Fibroblast of skin of abdomen (primary cell): ENCODE measurements at regions not wholly inside any gene's neighbourhood (a gene's known extent, or its start where the extent isn't known, plus 50 kb on each side); places are given as distances from the start of the nearest gene placed in this dataset.
"Not testable (repeated sequence)": the region's sequence is repeated elsewhere in the genome, so short reads cannot be mapped to it uniquely, and the experiment has no call there.

Experiments used
- DNase-seq: peaks from one replicate; pipeline ENCODE4 v3.0.0-alpha.2; 2013

DNA sequence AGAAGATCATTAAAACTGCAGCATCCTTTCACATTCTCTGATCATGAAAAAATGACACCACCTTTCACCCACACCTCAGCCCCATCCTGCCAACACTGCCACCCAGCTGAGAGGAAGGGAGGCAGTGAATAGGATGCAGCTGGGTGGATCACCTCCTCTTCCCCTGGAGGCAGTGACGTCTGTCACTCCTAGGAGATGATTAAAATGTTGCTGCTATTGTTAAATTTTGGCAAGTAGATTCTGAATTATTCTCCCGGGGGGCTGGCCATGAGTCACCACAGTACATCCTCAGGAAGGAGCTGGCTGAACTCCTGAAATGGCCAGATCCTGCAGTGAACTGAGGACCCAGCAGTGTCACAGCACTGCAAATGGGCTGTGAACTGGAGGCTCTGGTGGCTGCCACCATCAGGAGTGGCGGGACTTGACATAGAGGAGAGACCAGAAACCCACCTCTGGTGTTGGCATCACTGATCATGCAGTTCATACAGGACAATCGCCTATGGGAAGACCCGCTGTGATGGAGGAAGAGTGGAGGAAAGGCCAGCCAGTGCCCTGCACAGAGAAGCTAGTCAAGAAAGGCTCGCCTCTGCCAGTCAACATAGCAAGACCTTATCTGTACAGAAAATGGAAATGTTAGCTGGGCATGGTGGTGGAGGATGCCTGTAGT is 199.1 kb downstream of the FAM43A start:
- no peak for DNase-seq

DNA sequence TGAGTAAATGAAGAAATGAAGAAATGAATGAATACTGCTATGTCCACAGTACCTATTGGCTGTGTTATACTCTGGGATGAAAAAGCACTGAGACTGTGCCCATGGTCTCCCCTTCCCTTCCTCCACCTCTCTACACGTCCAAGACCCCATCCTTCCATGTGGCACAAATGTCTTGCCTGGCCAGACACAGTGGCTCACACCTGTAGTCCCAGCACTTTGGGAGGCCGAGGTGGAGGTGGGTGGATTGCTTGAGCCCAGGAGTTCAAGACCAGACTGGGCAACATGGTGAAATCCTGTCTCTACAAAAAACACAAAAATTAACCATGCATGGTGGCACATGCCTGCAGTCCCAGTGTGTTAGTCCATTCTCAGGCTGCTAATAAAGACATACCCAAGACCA is 200.1 kb downstream of the FAM43A start:
- DNase-seq, result no peak

DNA sequence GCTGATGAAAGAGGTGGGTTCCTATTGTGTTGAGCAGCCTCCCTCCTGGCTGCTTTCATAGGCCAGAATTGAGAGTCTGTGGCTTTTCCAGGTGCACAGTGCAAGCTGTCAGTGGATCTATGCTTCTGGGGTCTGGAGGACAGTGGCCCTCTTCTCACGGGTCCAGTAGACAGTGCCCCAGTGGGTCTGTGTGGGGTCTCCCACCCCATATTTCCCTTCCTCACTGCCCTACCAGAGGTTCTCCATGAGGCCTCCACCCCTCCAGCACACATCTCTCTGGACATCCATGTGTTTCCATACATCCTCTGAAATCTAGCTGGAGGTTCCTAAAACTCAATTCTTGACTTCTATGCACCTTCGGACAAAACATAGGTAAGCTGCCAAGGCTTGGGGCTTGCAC is 201.2 kb downstream of the FAM43A start:
- no peak for DNase-seq

DNA sequence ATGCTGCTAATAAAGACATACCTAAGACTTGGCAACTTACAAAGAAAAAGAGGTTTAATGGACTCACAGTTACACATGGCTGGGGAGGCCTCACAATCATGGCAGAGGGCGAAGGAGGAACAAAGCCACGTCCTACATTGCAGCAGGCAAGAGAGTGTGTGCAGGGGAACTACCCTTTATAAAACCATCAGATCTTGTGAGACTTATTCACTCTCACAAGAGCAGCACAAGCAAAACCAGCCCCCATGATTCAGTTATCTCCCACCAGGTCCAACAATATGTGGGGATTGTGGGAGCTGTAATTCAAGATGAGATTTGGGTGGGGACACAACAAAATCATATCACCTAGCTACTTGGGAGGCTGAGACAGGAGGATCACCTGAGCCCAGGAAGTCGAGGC is 202.4 kb downstream of the FAM43A start:
- DNase-seq, result not testable (repeated sequence)

DNA sequence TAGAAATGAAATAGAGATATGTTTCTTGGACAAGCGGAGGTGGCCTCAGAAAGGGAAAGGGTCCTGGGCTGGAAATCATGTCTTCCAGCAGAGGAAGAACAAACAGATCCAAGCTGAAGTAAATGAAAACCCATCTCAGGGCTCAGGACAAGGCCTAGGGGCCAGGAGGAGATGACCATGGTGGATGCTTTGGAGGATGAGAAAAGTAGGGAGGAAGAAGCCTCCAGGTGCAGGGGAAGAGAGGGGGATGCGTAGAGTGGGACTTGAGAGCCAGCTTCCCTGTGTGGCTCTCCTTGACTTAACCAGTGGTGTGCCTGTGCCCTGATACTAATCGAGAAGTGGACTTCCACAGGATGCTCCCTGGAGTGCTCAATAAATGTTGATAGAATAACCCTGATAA is 203.2 kb downstream of the FAM43A start:
- no peak for DNase-seq

DNA sequence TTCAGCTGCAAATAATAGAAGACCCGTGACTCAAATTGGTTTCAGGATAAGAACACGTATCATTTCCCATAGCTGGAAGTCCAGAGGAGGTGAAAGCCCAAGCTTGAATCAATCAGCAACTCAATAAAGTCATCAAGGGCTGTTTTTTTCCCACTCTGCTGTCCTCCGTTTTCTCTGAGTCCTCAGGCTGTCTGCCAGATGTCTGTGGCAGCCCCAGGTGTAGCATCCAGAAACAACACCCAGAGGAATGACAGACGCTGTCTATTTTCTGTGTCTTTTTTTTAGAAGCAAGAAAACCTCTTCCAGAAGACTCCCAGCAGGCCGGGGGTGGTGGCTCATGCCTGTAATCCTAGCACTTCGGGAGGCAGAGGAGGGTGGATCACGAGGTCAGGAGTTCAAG is 204.4 kb downstream of the FAM43A start:
- DNase-seq, result no peak

DNA sequence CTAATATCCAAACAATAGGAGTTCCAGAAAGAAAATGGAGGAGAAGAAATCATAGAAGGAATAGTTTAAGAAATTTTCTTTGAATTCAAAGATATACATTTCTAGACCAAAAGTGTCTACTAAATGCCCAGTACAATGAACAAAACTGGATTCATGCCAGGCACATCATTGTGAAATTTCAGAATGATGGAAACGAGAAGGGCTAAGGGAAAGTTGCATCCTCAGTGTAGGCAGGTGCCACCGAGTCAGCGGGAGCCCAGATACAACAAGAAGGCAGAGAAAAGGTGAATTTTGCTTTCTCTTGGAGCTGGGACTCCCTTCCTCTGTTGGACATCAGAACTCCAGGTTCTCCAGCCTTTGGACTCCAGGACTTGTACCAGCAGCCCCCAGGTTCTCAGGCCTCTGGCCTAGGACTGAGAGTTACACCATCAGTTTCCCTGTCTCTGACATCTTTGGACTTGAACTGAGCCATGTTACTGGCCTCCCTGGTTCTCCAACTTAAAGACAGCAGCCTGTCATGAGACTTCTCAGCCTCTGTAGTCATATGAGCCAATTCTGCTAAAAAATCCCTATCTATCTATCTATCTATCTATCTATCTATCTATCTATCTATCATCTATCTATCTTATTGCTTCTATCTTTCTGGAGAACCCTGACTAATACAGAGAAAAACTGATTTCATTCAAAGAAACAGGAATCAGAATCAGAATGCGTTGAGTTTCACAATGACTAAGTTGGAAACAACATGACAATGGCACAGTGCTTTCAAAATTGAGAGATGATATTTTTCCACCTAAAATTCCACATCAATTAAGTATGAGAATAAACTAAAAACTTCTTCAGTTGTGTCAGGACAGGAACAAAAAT is 207.7 kb downstream of the FAM43A start:
- no peak for DNase-seq

DNA sequence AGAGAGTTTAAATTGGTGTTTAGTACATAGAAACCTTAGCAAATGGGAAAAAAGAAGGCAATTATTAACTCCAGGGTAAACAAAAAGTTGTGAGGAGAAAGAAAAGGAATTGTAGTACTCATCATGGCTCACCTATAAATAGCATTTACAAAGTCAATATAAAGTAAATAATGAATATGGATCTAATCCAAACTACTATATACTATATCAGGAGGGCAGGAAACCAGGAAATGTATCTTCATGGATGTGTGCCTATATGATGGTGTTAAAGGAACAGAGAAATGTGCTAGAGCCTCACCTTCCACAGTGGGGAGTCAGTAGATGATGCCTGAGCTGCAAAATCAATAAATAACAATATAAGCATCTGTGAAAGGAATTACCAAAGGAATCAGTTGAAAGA is 208.9 kb downstream of the FAM43A start:
- DNase-seq, result no peak

DNA sequence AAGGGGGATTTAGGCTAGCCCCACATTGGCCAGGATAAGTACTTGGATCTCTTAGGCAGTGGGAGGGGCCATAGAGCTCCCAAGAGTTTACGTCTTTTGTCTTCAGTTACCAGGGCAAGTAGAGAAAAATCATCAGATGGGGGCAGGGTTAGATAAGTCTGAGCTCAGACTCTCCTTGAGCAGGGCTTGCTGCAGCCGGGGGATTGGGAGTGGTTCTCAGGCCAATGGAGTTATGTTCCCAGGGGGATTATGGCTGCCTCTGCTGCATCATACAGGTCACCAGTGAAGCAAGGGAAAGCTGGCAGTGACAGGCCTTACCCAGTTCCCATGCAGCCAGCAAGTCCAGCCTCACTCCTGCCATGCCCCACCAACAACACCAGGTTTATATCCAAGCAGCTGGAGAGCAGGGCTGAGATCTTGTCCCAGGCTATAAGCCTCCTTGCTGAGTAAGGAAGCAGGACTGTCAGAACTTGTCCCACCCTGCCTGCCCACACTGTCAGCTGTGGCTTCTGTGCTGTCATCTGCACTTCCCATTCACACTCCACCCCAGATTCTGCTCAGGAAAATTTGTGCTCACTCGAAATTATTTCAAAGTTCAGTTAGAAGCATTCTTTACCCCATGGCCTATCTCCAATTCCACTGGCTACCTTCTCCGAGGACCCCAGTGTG is 215.3 kb downstream of the FAM43A start:
- no peak for DNase-seq

DNA sequence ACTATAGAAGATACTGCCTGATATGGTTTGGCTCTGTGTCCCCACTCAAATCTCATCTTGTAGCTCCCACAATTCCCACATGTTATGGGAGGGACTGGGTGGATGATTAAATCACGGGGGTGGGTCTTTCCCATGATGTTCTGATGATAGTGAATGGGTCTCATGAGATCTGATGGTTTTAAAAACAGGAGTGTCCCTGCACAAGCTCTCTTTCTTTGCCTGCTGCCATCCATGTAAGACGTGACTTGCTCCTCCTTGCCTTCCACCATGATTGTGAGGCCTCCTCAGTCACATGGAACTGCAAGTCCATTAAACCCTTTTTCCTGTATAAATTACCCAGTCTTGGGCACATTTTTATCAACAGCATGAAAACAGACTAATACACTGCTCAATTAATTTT is 217.8 kb downstream of the FAM43A start:
- DNase-seq, result not testable (repeated sequence)

DNA sequence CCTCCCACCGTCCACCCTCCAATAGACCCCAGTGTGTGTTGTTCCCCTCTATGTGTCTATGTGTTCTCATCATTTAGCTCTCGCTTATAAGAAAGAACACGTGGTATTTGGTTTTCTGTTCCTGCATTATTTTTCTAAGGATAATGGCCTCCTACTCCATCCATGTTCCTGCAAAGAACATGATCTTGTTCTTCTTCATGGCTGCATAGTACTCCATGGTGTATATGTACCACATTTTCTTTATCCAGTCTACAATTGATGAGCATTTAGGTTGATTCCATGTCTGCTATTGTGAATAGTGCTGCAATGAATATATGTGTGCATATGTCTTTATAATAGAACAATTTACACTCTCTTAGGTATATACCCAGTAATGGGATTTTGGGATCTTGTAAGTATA is 219.3 kb downstream of the FAM43A start:
- not testable (repeated sequence) for DNase-seq

DNA sequence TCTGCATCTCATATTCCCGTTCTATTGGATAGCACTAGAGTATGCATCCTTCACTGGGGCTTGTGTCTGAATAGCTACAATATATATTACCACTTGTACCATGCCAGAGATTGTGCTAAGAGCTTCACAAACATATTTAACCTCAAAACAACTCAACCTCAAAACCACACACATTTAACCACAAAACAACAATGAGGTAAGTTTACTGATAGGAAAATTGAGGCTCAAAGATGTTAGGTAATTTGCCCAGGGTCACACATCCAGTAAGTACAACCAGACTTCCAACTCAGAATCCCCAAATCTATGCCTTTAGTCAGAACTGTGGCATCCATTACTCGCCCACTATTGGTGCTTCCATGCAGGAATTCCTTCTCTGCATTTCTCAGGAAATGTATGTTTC is 220.0 kb downstream of the FAM43A start:
- DNase-seq, result peak; percentile 36

DNA sequence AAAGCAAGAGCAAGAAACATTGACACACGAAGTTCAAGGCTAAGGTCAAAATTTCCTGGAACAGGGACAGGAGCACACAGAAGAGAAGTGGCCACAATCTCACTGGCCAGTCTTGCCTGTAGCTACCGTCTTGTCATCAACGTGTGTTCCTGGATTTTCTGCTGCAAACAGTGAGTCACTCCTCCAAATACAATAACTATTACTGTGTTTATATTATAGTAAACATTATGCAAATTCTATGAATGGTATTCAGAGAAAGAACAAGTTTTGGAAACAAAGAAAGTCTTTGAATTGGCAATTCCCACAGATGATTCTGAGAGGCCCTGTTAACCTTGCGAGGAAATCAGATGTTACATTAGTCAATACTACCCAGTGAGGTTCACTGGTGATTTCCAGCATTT is 220.5 kb downstream of the FAM43A start:
- no peak for DNase-seq

DNA sequence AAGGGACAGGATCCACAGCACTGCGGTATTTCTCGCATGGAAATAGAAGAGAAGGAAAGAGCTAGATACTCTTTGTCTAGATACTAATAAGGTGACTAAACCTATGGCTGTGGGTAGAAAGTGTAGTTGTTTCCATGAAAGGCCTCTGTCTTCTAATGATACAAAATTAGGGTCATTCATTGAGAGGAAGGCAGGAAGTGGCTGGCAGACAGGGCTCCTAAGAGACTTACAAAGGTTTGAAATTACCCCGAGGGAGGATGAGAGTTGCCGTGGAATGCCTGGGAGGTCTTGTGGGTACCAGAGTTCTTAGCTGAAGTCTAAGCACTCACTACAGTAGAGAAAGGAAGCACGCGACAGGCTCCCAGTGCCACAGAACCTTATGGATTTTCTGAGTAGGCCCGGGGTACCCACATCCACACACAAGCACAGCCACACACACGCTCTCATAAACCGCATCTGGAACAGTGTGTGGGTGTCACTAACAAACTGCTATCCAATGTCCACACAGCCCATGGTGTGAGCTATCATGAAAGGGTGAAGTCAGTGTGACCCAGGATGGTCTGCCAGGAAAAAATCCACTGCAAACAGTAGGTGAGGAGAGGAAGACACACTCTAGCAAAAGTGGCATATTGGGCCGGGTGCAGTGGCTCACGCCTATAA is 221.4 kb downstream of the FAM43A start:
- DNase-seq, result no peak

DNA sequence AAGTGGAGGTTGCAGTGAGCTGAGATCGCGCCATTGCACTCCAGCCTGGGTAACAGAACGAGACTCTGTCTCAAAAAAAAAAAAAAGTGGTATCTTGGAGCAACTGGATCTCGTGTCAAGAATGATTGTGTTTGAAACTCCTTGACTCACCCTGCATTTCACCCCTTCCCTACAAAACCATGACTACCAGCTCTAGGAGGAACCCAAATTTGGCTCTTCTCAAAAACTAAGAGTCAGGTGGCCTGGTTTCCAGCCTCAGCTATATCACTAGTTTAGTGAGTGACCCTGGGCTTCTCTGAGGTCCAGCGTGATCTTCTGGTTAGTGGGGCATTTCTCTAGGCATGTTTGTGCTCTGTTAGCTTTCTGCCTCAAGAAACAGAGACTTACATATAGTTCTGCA is 222.1 kb downstream of the FAM43A start:
- DNase-seq, result no peak

DNA sequence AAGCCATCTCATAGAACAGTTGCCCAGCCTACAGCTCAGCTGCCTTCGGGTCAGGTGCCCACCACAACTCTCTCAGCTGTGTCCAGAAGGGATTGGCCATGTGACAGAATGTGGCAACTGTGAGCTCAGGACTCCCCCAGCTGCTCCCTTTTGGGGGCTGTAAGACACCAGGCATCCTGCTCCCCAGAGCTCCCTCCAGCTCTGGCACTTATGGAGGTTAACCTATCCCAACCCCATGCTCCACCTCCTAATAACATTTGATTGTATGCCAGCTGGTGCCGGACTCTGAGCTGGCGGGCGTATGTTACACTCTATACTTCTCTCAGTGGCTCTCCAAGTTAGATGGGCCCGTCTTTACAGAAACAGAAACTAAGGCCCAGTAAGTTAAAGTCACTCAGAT is 222.8 kb downstream of the FAM43A start:
- no peak for DNase-seq

DNA sequence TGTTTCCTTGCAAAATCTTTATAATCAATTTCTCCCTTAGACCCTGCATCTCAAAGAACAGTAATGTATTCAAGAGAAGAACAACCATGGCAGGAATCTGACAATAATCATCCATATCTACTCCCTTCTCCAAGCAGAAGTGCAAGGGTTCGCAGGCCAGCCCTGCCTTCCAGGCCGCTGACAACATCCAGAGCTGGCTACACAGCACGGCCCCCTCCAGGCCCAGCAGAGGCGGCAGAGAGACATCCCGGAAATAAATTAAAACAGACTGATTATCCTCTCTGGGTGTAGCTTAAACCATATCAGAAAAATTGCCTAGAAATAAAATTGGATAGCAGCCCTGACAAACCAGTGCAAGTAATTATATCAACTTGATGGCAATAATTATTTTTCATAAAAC is 223.3 kb downstream of the FAM43A start:
- DNase-seq, result no peak

DNA sequence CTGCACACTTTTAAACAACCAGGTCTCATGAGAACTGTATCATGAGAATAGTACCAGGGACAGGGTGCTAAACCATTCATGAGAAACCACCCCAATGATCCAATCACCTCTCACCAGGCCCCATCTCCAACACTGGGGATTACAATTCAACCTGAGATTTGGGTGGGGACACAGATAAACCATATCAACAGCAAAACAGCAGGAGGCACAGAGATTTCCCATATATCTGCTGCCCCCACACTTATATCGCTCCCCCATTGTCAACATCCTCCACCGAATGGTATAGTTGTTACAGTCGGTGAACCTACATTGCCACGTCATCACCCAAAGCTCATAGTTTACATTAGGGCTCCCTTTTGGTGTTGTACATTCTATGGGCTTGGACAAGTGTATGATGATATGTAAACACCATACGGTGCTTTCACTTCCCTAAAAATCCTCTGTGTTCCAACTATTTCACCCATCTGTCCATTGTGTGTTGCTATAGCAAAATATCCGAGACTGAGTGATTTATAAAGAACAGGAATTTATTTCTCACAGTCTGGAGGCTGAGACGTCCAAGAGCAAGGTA is 224.8 kb downstream of the FAM43A start:
- DNase-seq, result no peak

DNA sequence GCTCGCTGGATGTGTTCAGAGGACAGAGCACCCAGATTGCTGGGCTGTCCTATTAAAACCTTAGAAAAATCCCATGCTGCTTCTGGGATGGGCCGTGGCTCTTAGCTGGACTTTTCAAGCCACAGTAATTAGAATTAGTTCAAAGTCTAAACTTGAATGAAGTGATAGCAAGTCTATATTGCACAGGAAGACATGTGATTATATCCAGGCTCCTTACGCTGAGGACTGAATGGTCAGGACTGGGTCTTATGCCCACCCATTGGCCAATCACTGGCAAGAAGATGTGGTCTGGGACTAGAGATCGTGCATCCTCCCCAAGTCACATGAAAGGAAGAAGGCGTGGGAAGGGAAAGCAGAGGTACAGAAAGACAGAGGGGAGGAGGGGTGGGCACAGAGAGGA is 227.6 kb downstream of the FAM43A start:
- DNase-seq, result no peak

DNA sequence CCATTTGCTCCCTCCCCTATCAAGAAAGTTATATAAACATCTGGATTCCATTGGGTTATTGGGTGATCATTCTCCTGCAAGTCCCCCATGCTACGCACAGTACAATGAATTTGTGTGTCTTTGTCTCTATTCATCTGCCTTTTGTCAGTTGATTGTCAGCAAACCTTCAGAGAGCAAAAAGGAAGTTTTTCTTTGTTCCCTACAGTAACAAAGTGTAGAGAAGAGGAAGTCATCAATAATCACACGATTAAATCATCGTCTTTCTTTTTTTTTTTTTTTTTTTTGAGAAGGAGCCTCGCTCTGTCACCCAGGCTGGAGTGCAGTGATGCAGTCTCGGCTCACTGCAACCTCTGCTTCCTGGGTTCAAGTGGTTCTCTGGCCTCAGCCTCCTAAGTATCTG is 239.2 kb downstream of the FAM43A start:
- not testable (repeated sequence) for DNase-seq

DNA sequence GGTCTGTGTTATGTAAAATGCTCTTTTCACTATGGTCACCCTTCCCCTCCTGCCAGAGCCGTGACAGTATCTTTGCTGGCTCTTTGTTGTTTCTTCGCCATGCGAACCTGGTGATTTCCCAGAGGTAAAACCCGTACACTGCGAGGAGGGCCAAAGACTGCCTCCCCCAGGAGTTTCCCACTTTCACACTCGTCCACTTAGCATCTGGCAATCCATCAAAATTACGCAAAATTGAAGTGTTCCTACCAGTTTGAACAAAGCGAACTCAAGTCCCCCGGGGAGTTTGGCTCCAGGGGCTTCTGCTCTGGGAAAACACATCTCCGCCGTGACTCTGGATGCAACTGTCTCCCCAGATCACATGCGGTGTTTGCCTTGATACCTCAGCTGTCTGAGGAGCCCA is 239.9 kb downstream of the FAM43A start:
- no peak for DNase-seq

DNA sequence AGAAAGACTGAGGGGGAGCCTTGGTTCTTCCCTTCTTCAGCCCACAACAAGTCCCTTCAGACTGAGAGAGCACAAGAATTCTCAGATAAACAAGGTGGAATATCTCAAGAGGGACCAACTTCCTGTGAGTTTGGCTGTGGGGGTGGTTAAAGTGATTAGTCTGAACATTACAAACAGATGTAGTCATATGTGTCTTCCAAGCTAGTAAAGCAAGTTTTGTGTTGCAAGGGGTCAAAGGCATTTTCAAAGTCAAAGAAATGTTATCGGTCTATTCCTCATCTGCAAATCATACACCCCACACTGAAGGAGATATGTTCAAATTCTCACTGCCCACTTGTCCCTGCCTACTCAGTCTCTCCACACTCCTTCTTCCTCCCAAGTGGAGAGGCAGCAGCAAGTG is 242.5 kb downstream of the FAM43A start:
- peak; percentile 55 for DNase-seq
